HG02610 (cell line): ENCODE measurements at regions not wholly inside any gene's neighbourhood (a gene's known extent, or its start where the extent isn't known, plus 50 kb on each side); places are given as distances from the start of the nearest gene placed in this dataset.
"Not testable (repeated sequence)": the region's sequence is repeated elsewhere in the genome, so short reads cannot be mapped to it uniquely, and the experiment has no call there.

Source experiments
- ATAC-seq: cut with Tn5 transposase; IDR thresholded peaks from one replicate; pipeline ENCODE4 v1.9.1; 2021; ENCODE audit warnings: mild to moderate bottlenecking, moderate library complexity; ENCODE audit not compliant: unreplicated experiment

- ATAC-seq = no peak
Measured at GRCh38 chr4:188911199-188911598, 772.0 kb downstream of the TRIML1 start.

DNA sequence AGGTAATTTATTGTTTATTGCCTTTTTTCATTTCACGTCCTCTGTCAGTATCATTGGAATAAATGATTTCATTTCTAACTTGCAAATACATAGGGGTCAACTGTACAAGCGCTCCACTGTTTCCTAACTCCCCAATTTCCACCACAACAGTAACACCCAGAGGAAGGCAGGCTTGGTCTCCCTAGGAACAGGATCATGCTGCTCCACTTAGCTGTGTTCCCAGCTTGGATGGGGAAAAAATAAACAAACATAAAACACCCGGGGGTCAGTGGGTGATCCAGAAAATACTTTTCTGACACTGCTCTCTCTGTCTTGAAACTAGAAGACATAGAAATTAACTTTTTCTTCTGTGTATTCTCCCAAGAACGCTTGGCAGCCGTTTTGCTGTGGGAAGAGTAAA, 772.5 kb downstream of the TRIML1 start:
- no peak for ATAC-seq

DNA sequence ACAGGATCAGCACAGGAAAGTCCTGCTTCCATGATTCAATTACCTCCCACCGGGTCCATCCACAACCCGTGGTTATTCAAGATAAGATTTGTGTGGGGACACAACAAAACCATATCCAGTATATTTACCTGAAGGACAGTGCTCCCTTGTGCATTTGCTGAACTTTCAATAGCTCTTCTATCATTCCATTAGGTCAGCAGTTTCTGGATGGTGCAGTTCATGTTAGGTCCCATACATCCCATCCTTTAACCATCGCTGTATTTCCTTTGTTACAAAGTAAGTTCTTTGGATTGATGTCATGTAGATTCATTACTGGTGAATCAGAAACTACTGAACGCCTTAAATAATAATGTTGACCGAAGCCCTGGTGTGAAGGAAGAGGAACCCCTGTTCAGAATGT, 775.9 kb downstream of the TRIML1 start:
- ATAC-seq = no peak

DNA sequence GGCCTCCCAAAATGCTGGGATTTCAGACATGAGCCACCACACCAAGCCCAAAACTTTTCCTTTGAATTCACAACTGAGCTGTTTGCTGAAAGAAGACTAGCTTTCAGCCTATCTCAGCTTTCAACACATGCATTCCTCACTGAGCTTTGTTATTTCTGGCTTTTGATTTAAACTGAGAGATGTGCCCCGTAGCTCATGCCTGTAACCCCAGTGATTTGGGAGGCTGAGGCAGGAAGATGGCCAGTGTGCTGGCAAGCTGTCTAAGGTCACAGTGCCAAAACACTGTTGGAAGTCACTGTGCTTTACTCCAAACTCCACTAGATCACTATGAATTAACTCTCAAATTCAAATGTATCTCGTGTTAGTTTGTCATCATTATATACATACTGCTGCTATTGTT, 779.5 kb downstream of the TRIML1 start:
- ATAC-seq = no peak

GRCh38 chr4:188930822-188931221, 791.6 kb downstream of the TRIML1 start:
- no peak for ATAC-seq

GRCh38 chr4:188934320-188934962, 795.2 kb downstream of the TRIML1 start:
- no peak for ATAC-seq

DNA sequence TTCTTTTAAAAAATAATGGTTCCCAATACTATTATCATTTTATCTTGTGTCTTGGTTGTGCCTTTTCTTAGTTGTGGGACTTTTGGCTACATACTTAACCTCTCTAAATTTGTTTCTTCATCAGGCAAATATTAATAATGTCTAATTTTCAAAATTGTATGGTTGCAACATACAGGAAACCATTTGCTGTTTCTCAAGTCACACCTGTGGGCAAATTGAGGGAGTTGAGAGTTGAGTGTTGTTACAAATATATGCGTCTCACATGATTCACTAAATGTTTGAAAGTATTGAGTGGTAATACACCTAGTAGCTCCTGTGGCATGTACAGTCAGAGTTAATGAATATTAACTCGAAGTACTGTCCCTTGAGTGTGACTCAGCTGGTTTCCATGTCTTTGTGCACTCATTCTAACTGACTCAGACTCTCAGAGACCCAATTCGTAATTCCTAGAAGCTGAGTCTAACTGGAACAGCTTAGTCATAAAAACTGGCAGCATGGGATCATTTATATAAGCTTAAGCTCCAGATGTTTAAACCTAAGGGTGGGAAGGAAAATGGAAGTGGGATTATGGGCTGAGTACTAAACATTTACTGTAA, 802.4 kb downstream of the TRIML1 start:
- ATAC-seq = no peak

GRCh38 chr4:188942606-188943005, 803.4 kb downstream of the TRIML1 start:
- ATAC-seq = no peak

- ATAC-seq = no peak
Measured at GRCh38 chr4:188949596-188949995, 810.4 kb downstream of the TRIML1 start.

GRCh38 chr4:188955066-188955465, 815.8 kb downstream of the TRIML1 start:
- ATAC-seq = no peak

- no peak for ATAC-seq
Measured at GRCh38 chr4:188956566-188956965, 817.3 kb downstream of the TRIML1 start.

- ATAC-seq = no peak
Measured at GRCh38 chr4:188958346-188958745, 819.1 kb downstream of the TRIML1 start.

DNA sequence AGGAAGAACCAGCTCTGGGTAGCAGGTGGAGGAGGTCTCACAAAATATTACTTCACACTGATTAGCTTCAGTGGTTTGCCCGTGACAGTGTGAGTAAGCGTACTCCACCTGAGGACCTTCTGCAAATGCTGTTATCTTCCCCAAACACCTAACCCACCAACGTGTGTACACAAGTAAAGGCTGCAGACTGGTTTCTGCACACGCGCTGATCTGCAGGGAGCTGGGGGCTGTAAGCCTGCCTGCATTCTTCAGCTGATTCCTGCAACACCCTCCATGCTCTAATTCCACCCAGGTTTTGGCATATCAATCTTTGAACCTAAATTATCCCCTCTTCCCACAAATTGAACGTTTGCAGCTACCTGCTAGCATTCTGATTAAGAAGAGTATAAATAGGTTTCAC, 820.2 kb downstream of the TRIML1 start:
- no peak for ATAC-seq

- ATAC-seq = no peak
Measured at GRCh38 chr4:188960411-188961093, 821.3 kb downstream of the TRIML1 start.

- ATAC-seq = no peak
Measured at GRCh38 chr4:188971125-188971524, 831.9 kb downstream of the TRIML1 start.

GRCh38 chr4:188975271-188975670, 836.0 kb downstream of the TRIML1 start:
- ATAC-seq = no peak

GRCh38 chr4:188976644-188977115, 837.4 kb downstream of the TRIML1 start:
- no peak for ATAC-seq

GRCh38 chr4:188977232-188977631, 838.0 kb downstream of the TRIML1 start:
- not testable (repeated sequence) for ATAC-seq

- ATAC-seq = no peak
Measured at GRCh38 chr4:188984518-188984917, 845.3 kb downstream of the TRIML1 start.

GRCh38 chr4:188986271-188986689, 847.0 kb downstream of the TRIML1 start:
- ATAC-seq = no peak

DNA sequence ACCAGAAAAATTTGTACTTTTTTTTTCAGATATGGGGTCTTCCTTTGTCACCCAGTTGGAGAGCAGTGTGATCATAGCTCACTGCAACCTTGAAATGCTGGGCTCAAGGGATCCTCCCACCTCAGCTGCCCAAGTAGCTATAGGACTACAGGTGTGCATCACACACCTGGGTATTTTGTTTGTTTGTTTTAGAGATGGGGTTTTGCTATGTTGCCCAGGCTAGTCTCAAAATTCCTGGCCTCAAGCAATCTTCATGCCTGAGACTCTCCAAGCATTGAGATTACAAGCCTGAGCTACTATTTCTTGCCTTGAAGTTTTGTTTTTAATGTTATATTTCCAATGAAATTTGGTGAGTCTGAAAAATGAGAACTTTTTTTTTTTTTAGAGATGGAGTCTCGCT, 847.8 kb downstream of the TRIML1 start:
- no peak for ATAC-seq

DNA sequence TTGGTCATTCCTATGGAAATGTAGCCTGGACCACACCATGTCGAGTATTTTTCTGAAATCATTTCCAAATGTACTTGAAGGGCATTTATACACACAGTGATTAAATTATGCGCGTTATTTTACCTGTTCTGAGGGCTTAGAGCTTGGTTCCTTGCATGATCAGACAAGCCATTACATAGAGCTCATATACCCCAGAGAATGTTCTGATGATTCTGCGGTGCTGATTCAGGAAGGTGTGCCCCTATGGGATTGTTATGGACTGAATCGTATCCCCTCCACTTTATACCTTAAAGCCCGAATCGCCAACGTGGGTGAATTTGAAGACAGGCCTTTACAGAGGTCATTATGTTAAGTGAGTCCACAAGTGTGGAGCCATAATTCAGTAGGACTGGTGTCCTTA, 848.9 kb downstream of the TRIML1 start:
- ATAC-seq = no peak
